ENCODE measurements at regions not wholly inside any gene's neighbourhood (a gene's known extent, or its start where the extent isn't known, plus 50 kb on each side); places are given as distances from the start of the nearest gene placed in this dataset.

- peaks cover 0 to 21% (median 7%) of the 10 kb centered on the region in 6 donors for H3K9me3 Mint-ChIP-seq
- H3K4me1 Mint-ChIP-seq, result no peaks in the 10 kb centered on the region
- no peaks in the 10 kb centered on the region for H3K27me3 Mint-ChIP-seq (ENCODE audit: low read depth in 3 of 3)
- H3K27ac Mint-ChIP-seq, result no peak overlapping the region
- H3K4me3 Mint-ChIP-seq, result no peak overlapping the region
- DNase-seq, result no peak
- no peaks in the 10 kb centered on the region for H3K36me3 Mint-ChIP-seq
These were observed 548.0 kb downstream of the SATB2 start for GRCh38 chr2:198909525-198910267.

DNA sequence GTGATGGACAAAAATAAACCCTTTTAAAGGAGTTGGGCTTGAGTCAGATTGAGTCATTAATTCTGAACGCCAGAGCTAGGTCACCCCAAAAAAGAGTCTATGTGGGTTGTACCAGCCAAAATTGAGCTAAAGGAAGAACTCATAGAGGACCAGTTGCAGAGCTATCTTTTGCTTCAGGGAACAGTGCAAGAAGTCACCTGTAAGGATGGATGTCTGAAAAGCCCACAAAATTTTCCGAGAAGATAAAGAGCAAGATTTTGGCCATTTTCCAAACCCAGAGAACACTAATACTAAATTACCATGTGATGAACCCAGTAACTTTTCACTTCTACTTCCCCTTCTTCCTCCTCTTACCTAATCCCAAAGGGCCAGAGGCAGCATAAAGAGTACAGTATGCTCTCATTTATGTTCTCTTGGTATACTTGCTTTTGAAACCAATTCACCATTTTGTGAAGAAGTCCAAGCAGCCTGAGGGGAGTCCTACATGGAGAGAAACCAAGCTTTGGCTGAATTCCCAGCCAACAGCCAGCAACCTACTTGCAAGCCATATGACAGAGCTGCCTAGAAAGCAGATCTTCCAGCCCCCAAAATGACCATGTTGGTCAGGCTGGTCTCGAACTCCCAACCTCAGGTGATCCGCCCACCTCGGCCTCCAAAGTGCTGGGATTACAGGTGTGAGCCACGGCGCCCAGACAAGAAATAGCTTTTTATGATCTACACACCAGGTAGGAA, 551.7 kb downstream of the SATB2 start:
- H3K9me3 Mint-ChIP-seq, result peaks cover 0 to 25% (median 2%) of the 10 kb centered on the region in 6 donors
- no peak overlapping the region for H3K27ac Mint-ChIP-seq
- no peaks in the 10 kb centered on the region for H3K36me3 Mint-ChIP-seq
- H3K4me3 Mint-ChIP-seq, result no peak overlapping the region
- no peaks in the 10 kb centered on the region for H3K27me3 Mint-ChIP-seq (ENCODE audit: low read depth in 3 of 3)
- no peaks in the 10 kb centered on the region for H3K4me1 Mint-ChIP-seq
- no peak for DNase-seq

- H3K27me3 Mint-ChIP-seq (ENCODE audit: low read depth in 3 of 3), result no peaks in the 10 kb centered on the region
- H3K9me3 Mint-ChIP-seq, result peaks cover 2 to 26% (median 8%) of the 10 kb centered on the region in 6 donors
- H3K36me3 Mint-ChIP-seq, result no peaks in the 10 kb centered on the region
- no peak overlapping the region for H3K4me3 Mint-ChIP-seq
- no peak overlapping the region for H3K27ac Mint-ChIP-seq
- no peaks in the 10 kb centered on the region for H3K4me1 Mint-ChIP-seq
- DNase-seq, result no peak
These were observed 555.8 kb downstream of the SATB2 start for GRCh38 chr2:198901894-198902293.

DNA sequence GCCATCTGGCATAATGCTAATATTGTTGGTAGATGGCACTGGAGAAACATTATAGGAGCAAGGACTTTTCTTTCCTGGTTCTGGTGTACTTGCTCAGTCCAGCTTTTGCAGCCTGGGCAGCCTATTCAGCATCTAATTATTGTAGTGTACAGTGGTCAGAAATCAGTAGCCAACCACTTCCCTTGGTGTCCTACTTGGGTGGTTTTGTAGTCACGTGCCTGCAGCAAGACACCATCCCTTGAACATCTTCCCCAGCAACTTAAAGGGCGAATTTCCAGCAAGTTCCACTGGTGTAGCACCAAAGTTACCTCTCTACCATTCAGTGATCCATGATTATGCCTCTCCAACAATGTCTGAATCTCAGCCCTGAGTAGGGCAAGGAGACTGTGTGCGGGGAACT, 557.6 kb downstream of the SATB2 start:
- no peaks in the 10 kb centered on the region for H3K4me1 Mint-ChIP-seq
- H3K4me3 Mint-ChIP-seq, result no peak overlapping the region
- no peaks in the 10 kb centered on the region for H3K36me3 Mint-ChIP-seq
- no peak for DNase-seq
- peaks cover 2 to 26% (median 11%) of the 10 kb centered on the region in 6 donors for H3K9me3 Mint-ChIP-seq
- no peak overlapping the region for H3K27ac Mint-ChIP-seq
- no peaks in the 10 kb centered on the region for H3K27me3 Mint-ChIP-seq (ENCODE audit: low read depth in 3 of 3)

GRCh38 chr2:198890490-198890889, 567.2 kb downstream of the SATB2 start:
- peaks cover 9 to 44% (median 26%) of the 10 kb centered on the region in 6 donors for H3K9me3 Mint-ChIP-seq
- peaks cover 0 to 3% (median 0%) of the 10 kb centered on the region in 3 donors for H3K36me3 Mint-ChIP-seq
- DNase-seq, result no peak
- no peaks in the 10 kb centered on the region for H3K4me1 Mint-ChIP-seq
- no peaks in the 10 kb centered on the region for H3K27me3 Mint-ChIP-seq (ENCODE audit: low read depth in 3 of 3)
- no peak overlapping the region for H3K27ac Mint-ChIP-seq
- no peak overlapping the region for H3K4me3 Mint-ChIP-seq

DNA sequence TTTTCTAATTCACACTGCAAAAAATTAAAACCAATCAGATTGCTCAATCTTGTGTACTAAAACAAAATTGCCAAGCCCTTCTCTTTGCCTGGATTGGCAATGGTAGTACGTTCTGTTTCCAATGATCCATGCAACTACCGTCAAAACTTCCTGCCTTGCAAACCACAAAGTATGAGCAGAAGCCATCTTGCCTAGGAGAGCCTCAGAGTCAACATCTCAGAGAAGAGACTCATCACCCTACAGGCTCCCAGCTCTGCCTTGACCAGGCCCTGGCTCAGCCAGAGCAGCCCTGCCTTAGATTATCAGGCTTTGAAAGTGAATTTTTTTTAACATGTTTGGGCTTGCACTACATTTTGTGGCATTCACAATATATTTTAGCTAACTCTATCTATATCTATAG, 574.1 kb downstream of the SATB2 start:
- no peak overlapping the region for H3K27ac Mint-ChIP-seq
- H3K4me3 Mint-ChIP-seq, result no peak overlapping the region

DNA sequence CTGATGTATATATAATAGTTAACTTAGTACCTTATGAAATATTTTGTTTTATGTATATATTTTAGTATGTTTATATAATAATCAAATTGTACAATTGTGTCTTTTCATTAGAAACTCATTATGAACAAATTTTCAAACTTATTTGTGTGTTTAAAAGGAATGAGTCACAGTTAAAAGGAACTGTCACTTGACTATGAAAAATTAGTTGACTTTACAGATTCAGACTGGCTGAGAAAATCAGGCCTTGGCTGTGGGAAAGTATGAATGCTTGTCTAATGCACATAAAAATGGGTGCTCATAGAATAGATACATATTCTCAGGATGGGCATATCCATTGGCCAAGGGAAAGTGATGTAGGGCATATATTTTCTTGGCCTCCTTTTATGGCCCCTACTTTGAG, 576.8 kb downstream of the SATB2 start:
- Mint-ChIP-seq H3K27ac (no peak overlapping the region), H3K4me3 (no peak overlapping the region)
- DNase-seq, result no peak

More for the DNA sequence above, 574.1 kb downstream of the SATB2 start:
- Mint-ChIP-seq H3K9me3 (peaks cover 0 to 10% (median 2%) of the 10 kb centered on the region in 6 donors), H3K4me1 (no peaks in the 10 kb centered on the region), H3K27me3 (ENCODE audit: low read depth in 3 of 3) (no peaks in the 10 kb centered on the region), H3K36me3 (no peaks in the 10 kb centered on the region)
- no peak for DNase-seq

GRCh38 chr2:198880421-198880820, 577.3 kb downstream of the SATB2 start:
- H3K9me3 Mint-ChIP-seq, result peaks cover 1 to 10% (median 8%) of the 10 kb centered on the region in 6 donors
- no peak overlapping the region for H3K4me3 Mint-ChIP-seq
- no peaks in the 10 kb centered on the region for H3K36me3 Mint-ChIP-seq
- peaks cover 0 to 3% (median 0%) of the 10 kb centered on the region in 3 donors for H3K27me3 Mint-ChIP-seq (ENCODE audit: low read depth in 3 of 3)
- no peak for DNase-seq
- H3K27ac Mint-ChIP-seq, result no peak overlapping the region
- H3K4me1 Mint-ChIP-seq, result no peaks in the 10 kb centered on the region

More for the DNA sequence above, 576.8 kb downstream of the SATB2 start:
- Mint-ChIP-seq H3K36me3 (no peaks in the 10 kb centered on the region), H3K9me3 (peaks cover 1 to 10% (median 7%) of the 10 kb centered on the region in 6 donors), H3K27me3 (ENCODE audit: low read depth in 3 of 3) (no peaks in the 10 kb centered on the region), H3K4me1 (no peaks in the 10 kb centered on the region)

GRCh38 chr2:198874472-198874858, 583.3 kb downstream of the SATB2 start:
- H3K4me3 Mint-ChIP-seq, result no peak overlapping the region
- H3K27ac Mint-ChIP-seq, result no peak overlapping the region
- peaks cover 0 to 3% (median 0%) of the 10 kb centered on the region in 3 donors for H3K36me3 Mint-ChIP-seq
- no peaks in the 10 kb centered on the region for H3K4me1 Mint-ChIP-seq
- no peak for DNase-seq
- peaks cover 0 to 3% (median 0%) of the 10 kb centered on the region in 3 donors for H3K27me3 Mint-ChIP-seq (ENCODE audit: low read depth in 3 of 3)
- peaks cover 4 to 28% (median 12%) of the 10 kb centered on the region in 6 donors for H3K9me3 Mint-ChIP-seq

- DNase-seq, result no peak
- Mint-ChIP-seq H3K36me3 (peaks cover 0 to 3% (median 0%) of the 10 kb centered on the region in 3 donors), H3K9me3 (peaks cover 5 to 28% (median 12%) of the 10 kb centered on the region in 6 donors), H3K4me1 (no peaks in the 10 kb centered on the region), H3K27me3 (ENCODE audit: low read depth in 3 of 3) (peaks cover 0 to 3% (median 0%) of the 10 kb centered on the region in 3 donors), H3K27ac (no peak overlapping the region), H3K4me3 (no peak overlapping the region)
These were observed 584.0 kb downstream of the SATB2 start for GRCh38 chr2:198873503-198874471.

DNA sequence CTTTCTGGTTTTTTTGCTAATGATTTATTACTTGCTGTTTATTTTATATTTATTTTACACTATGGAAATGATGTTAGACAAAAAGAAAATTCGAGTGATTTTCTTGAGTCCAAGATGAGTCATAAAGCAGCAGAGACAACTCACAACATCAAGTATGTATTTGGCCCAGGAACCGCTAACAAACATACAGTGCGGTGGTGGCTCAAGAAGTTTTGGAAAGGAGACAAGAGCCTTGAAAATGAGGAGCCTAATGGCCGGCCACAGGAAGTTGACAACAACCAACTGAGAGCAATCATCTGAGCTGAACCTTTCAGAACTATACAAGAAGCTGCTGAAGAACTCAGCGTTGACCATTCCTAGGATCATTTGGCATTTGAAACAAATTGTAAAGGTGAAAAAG, 594.1 kb downstream of the SATB2 start:
- H3K4me1 Mint-ChIP-seq, result no peaks in the 10 kb centered on the region
- H3K27me3 Mint-ChIP-seq (ENCODE audit: low read depth in 3 of 3), result no peaks in the 10 kb centered on the region
- DNase-seq, result no peak
- H3K36me3 Mint-ChIP-seq, result no peaks in the 10 kb centered on the region
- H3K4me3 Mint-ChIP-seq, result no peak overlapping the region
- H3K27ac Mint-ChIP-seq, result no peak overlapping the region
- peaks cover 0 to 22% (median 14%) of the 10 kb centered on the region in 6 donors for H3K9me3 Mint-ChIP-seq

DNA sequence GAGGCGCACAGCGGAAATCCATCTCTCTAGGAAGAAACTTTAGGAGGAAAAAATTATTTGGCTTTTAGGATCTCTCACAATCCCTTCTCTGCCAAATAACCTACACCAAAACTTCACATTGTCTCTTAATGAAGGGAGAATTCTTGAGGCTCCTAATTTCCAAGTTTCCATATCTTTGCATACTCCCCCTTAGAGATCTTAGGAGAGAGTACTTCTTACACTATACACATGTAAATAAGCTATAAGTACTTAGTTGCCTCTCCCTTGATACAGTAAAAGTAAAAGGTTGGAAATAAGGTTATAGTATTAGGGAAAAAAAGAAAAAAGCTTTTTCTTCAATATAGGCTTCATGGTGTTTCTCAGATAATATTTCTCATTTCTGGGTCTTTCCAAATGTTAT, 596.7 kb downstream of the SATB2 start:
- H3K4me1 Mint-ChIP-seq, result no peaks in the 10 kb centered on the region
- no peaks in the 10 kb centered on the region for H3K27me3 Mint-ChIP-seq (ENCODE audit: low read depth in 3 of 3)
- no peak overlapping the region for H3K27ac Mint-ChIP-seq
- H3K36me3 Mint-ChIP-seq, result no peaks in the 10 kb centered on the region
- H3K9me3 Mint-ChIP-seq, result peaks cover 2 to 27% (median 16%) of the 10 kb centered on the region in 6 donors
- H3K4me3 Mint-ChIP-seq, result no peak overlapping the region
- DNase-seq, result no peak

GRCh38 chr2:198857246-198857645, 600.5 kb downstream of the SATB2 start:
- peaks cover 2 to 27% (median 19%) of the 10 kb centered on the region in 6 donors for H3K9me3 Mint-ChIP-seq
- H3K4me1 Mint-ChIP-seq, result no peaks in the 10 kb centered on the region
- no peaks in the 10 kb centered on the region for H3K27me3 Mint-ChIP-seq (ENCODE audit: low read depth in 3 of 3)
- H3K4me3 Mint-ChIP-seq, result no peak overlapping the region
- no peaks in the 10 kb centered on the region for H3K36me3 Mint-ChIP-seq
- no peak overlapping the region for H3K27ac Mint-ChIP-seq
- DNase-seq, result no peak

Data from immature natural killer cell (primary cell).